Stomach (tissue), 8 donors: ENCODE measurements at regions not wholly inside any gene's neighbourhood (a gene's known extent, or its start where the extent isn't known, plus 50 kb on each side); places are given as distances from the start of the nearest gene placed in this dataset.
"Not testable (repeated sequence)": the region's sequence is repeated elsewhere in the genome, so short reads cannot be mapped to it uniquely, and the experiment has no call there.

Experiments
- DNase-seq, 2 donors: peaks; one replicate each; pipeline versions ENCODE4 v3.0.0 to v3.0.0-alpha.2; 2013 to 2019
- H3K27ac ChIP-seq, 5 donors: fragments of 200-600 bp in 4 of 5; sonication (generic) in 4 of 5; one replicate each; pipeline ENCODE4 v1.5.1; 2013 to 2019; ENCODE audit warnings: mild to moderate bottlenecking in 1 of 5, moderate library complexity in 1 of 5
- H3K27me3 ChIP-seq, 3 donors: fragments of 200-600 bp; sonication (generic); one replicate each; pipeline ENCODE4 v1.5.1; 2017 to 2019; ENCODE audit warnings: mixed run types in 1 of 3
- H3K36me3 ChIP-seq, 4 donors: fragments of 200-600 bp; sonication (generic); 1 replicate in 3 of 4; 2 replicates in 1 of 4; pipeline ENCODE4 v1.5.1; 2016 to 2019
- H3K4me1 ChIP-seq, 4 donors: fragments of 200-600 bp; sonication (generic); one replicate each; pipeline ENCODE4 v1.5.1; 2016 to 2019
- H3K4me3 ChIP-seq, 4 donors: fragments of 200-600 bp; sonication (generic) in 3 of 4; one replicate each; pipeline ENCODE4 v1.5.1; 2016 to 2019; ENCODE audit warnings: mild to moderate bottlenecking in 1 of 4
- H3K9me3 ChIP-seq, 4 donors: fragments of 200-600 bp; sonication (generic); one replicate each; pipeline ENCODE4 v1.5.1; 2016 to 2019
- CTCF ChIP-seq, 7 experiments: fragments of 450-650 bp in 4 of 7; fragments of 200-600 bp in 3 of 7; sonication (generic) in 3 of 7; IDR thresholded peaks; one replicate each; pipeline ENCODE4 v1.5.1; 2016 to 2019; ENCODE audit warnings: antibody characterized with exemption in 7 of 7, control low read depth in 2 of 7, mild to moderate bottlenecking in 1 of 7
- EP300 ChIP-seq: sonication (generic); formaldehyde crosslinking; IDR thresholded peaks from one replicate; pipeline ENCODE4 v1.6.1; 2017; ENCODE audit warnings: antibody characterized with exemption
- POLR2A ChIP-seq, 4 donors: fragments of 450-650 bp; IDR thresholded peaks; one replicate each; pipeline ENCODE4 v1.6.1; 2016; ENCODE audit warnings: antibody characterized with exemption in 4 of 4, control low read depth in 2 of 4, mild to moderate bottlenecking in 1 of 4, moderate library complexity in 1 of 4
- POLR2AphosphoS5 ChIP-seq, 3 donors: sonication (generic); formaldehyde crosslinking; IDR thresholded peaks; one replicate each; pipeline ENCODE4 v1.6.1; 2016; ENCODE audit warnings: antibody characterized with exemption in 3 of 3
- WGBS, 5 donors: extraction: QIAGEN DNeasy Blood & Tissue Kit in 3 of 5; methylation state at CpG; one replicate each; pipeline versions ENCODE4 v1.1.5 to v1.1.7; 2013 to 2018; 5-methylcytosine and 5-hydroxymethylcytosine counted together
- intact Hi-C: fragments of 100-400 bp; cut with DNase I; formaldehyde crosslinking; loops from one replicate; pipeline ENCODE4 v1.15.1; 2023; ENCODE audit warnings: low total_unique reads
- donor health status: healthy with polysubstance abuse.
- donor health status: Bipolar disorder and iron deficiency.
- donor health status: healthy.

- intact Hi-C loops, result no loop called here
- WGBS, 5 donors, result 74 to 96% (median 94%) methylated on average over 7 of the region's 7 CpGs
- TF ChIP-seq EP300 (peak; percentile 52), CTCF (IDR thresholded peaks at IDR 0.05) (no peak), POLR2A (IDR thresholded peaks at IDR 0.05) (no peak), POLR2AphosphoS5 (IDR thresholded peaks at IDR 0.05) (peak; percentile 36 to 71 (median 67))
Observed at GRCh38 chr3:66557170-66557569, 56.3 kb upstream of the LRIG1 start.

GRCh38 chr3:66559924-66560323 lies 59.1 kb upstream of the LRIG1 start:
- H3K36me3 ChIP-seq, H3K4me3 ChIP-seq, intact Hi-C loops, H3K9me3 ChIP-seq, H3K27me3 ChIP-seq, DNase-seq, H3K4me1 ChIP-seq: not testable (repeated sequence)
- WGBS, 5 donors, result 88 to 93% (median 89%) methylated on average over 4 of the region's 4 CpGs
- H3K27ac ChIP-seq, result peak overlapping the region in 1 of 5 donors; percentile 72

More at GRCh38 chr3:66557170-66557569, 56.3 kb upstream of the LRIG1 start:
- Histone ChIP-seq H3K4me1 (no peaks in the 10 kb centered on the region), H3K27ac (peak overlapping the region in 2 of 5 donors; percentile 46 to 72), H3K27me3 (no peaks in the 10 kb centered on the region), H3K4me3 (no peak overlapping the region), H3K36me3 (no peaks in the 10 kb centered on the region), H3K9me3 (peaks cover 0 to 6% (median 2%) of the 10 kb centered on the region in 4 donors)
- peak in 1 of 2 donors; percentile 52 for DNase-seq

GRCh38 chr3:66561367-66561766 lies 60.5 kb upstream of the LRIG1 start:
- Histone ChIP-seq H3K27ac (no peak overlapping the region), H3K36me3 (no peaks in the 10 kb centered on the region), H3K4me1 (peaks cover 0 to 9% (median 0%) of the 10 kb centered on the region in 4 donors), H3K27me3 (no peaks in the 10 kb centered on the region), H3K4me3 (no peak overlapping the region), H3K9me3 (peaks cover 0 to 6% (median 2%) of the 10 kb centered on the region in 4 donors)
- no peak for DNase-seq
- intact Hi-C loops, result no loop called here
- TF ChIP-seq CTCF (IDR thresholded peaks at IDR 0.05) (no peak), POLR2A (IDR thresholded peaks at IDR 0.05) (no peak), POLR2AphosphoS5 (IDR thresholded peaks at IDR 0.05) (no peak), EP300 (no peak)

GRCh38 chr3:66565301-66565700 lies 64.5 kb upstream of the LRIG1 start:
- Histone ChIP-seq H3K9me3 (no peaks in the 10 kb centered on the region), H3K27ac (peak overlapping the region in 1 of 5 donors; percentile 24), H3K4me1 (peaks cover 0 to 9% (median 0%) of the 10 kb centered on the region in 4 donors), H3K4me3 (no peak overlapping the region), H3K36me3 (no peaks in the 10 kb centered on the region), H3K27me3 (no peaks in the 10 kb centered on the region)
- 43 to 61% (median 58%) methylated on average over 3 of the region's 3 CpGs for WGBS, 5 donors
- DNase-seq, result no peak
- intact Hi-C loops, result no loop called here
- TF ChIP-seq EP300 (no peak), POLR2A (IDR thresholded peaks at IDR 0.05) (no peak), CTCF (IDR thresholded peaks at IDR 0.05) (no peak), POLR2AphosphoS5 (IDR thresholded peaks at IDR 0.05) (no peak)

- no peaks in the 10 kb centered on the region for H3K27me3 ChIP-seq
- intact Hi-C loops, result no loop called here
- TF ChIP-seq POLR2AphosphoS5 (IDR thresholded peaks at IDR 0.05), result no peak
- TF ChIP-seq POLR2A (IDR thresholded peaks at IDR 0.05), result no peak
- TF ChIP-seq EP300, result no peak
- TF ChIP-seq CTCF (IDR thresholded peaks at IDR 0.05), result no peak
- DNase-seq, result peak in 1 of 2 donors; percentile 51
- H3K36me3 ChIP-seq, result no peaks in the 10 kb centered on the region
- 82 to 97% (median 89%) methylated on average over 2 of the region's 2 CpGs for WGBS, 5 donors
- H3K4me1 ChIP-seq, result peaks cover 0 to 9% (median 0%) of the 10 kb centered on the region in 4 donors
- H3K4me3 ChIP-seq, result no peak overlapping the region
- H3K27ac ChIP-seq, result no peak overlapping the region
- no peaks in the 10 kb centered on the region for H3K9me3 ChIP-seq
Observed at GRCh38 chr3:66567077-66567476, 66.3 kb upstream of the LRIG1 start.
